GM18907 (cell line): ENCODE measurements at regions not wholly inside any gene's neighbourhood (a gene's known extent, or its start where the extent isn't known, plus 50 kb on each side); places are given as distances from the start of the nearest gene placed in this dataset.

Source experiments
- ATAC-seq: cut with Tn5 transposase; IDR thresholded peaks from one replicate; pipeline ENCODE4 v1.9.1; 2021; ENCODE audit warnings: mild to moderate bottlenecking, moderate library complexity; ENCODE audit not compliant: unreplicated experiment

- ATAC-seq, result no peak
Measured at GRCh38 chr14:44788612-44789011, 173.1 kb downstream of the KLHL28 start.

GRCh38 chr14:44785096-44785495 lies 176.7 kb downstream of the KLHL28 start:
- ATAC-seq, result no peak

GRCh38 chr14:44783901-44784300 lies 177.8 kb downstream of the KLHL28 start:
- ATAC-seq, result no peak

- no peak for ATAC-seq
Measured at GRCh38 chr14:44782775-44783238, 178.9 kb downstream of the KLHL28 start.

GRCh38 chr14:44780989-44781388 lies 180.8 kb downstream of the KLHL28 start:
- no peak for ATAC-seq

GRCh38 chr14:44778604-44779003 lies 183.1 kb downstream of the KLHL28 start:
- peak; percentile 59 for ATAC-seq

GRCh38 chr14:44777584-44777983 lies 184.2 kb downstream of the KLHL28 start:
- no peak for ATAC-seq

- ATAC-seq, result no peak
Measured at GRCh38 chr14:44775248-44775647, 186.5 kb downstream of the KLHL28 start.

- ATAC-seq, result no peak
Measured at GRCh38 chr14:44774396-44774795, 187.4 kb downstream of the KLHL28 start.

- no peak for ATAC-seq
Measured at GRCh38 chr14:44771496-44771895, 190.3 kb downstream of the KLHL28 start.

- ATAC-seq, result no peak
Measured at GRCh38 chr14:44770201-44770600, 191.5 kb downstream of the KLHL28 start.

GRCh38 chr14:44768935-44769334 lies 192.8 kb downstream of the KLHL28 start:
- ATAC-seq, result no peak

GRCh38 chr14:44767646-44768173 lies 194.0 kb downstream of the KLHL28 start:
- ATAC-seq, result no peak

- no peak for ATAC-seq
Measured at GRCh38 chr14:44766285-44766684, 195.5 kb downstream of the KLHL28 start.

- no peak for ATAC-seq
Measured at GRCh38 chr14:44763356-44763755, 198.4 kb downstream of the KLHL28 start.

GRCh38 chr14:44759277-44759676 lies 202.5 kb downstream of the KLHL28 start:
- ATAC-seq, result no peak

GRCh38 chr14:44756554-44756953 lies 205.2 kb downstream of the KLHL28 start:
- ATAC-seq, result no peak

GRCh38 chr14:44745371-44745770 lies 216.4 kb downstream of the KLHL28 start:
- no peak for ATAC-seq

GRCh38 chr14:44742202-44742601 lies 219.5 kb downstream of the KLHL28 start:
- ATAC-seq, result no peak

- ATAC-seq, result no peak
Measured at GRCh38 chr14:44741431-44741830, 220.3 kb downstream of the KLHL28 start.

GRCh38 chr14:44736326-44736725 lies 225.4 kb downstream of the KLHL28 start:
- no peak for ATAC-seq

GRCh38 chr14:44732144-44732543 lies 225.1 kb upstream of the FSCB start:
- no peak for ATAC-seq

- ATAC-seq, result no peak
Measured at GRCh38 chr14:44730860-44731259, 223.8 kb upstream of the FSCB start.
